Ishikawa (cell line): ENCODE measurements at regions not wholly inside any gene's neighbourhood (a gene's known extent, or its start where the extent isn't known, plus 50 kb on each side); places are given as distances from the start of the nearest gene placed in this dataset.

ENCODE experiments used
- EP300 ChIP-seq: IDR thresholded peaks from 2 replicates; pipeline ENCODE4 v1.6.1; 2012; ENCODE audit warnings: borderline replicate concordance
- TEAD4 ChIP-seq: IDR thresholded peaks from 2 replicates; pipeline ENCODE4 v1.6.1; 2012
- TF ChIP-seq, protein P1 (sequence below): IDR thresholded peaks from 2 replicates; pipeline ENCODE4 v1.6.1; 2012

DNA sequence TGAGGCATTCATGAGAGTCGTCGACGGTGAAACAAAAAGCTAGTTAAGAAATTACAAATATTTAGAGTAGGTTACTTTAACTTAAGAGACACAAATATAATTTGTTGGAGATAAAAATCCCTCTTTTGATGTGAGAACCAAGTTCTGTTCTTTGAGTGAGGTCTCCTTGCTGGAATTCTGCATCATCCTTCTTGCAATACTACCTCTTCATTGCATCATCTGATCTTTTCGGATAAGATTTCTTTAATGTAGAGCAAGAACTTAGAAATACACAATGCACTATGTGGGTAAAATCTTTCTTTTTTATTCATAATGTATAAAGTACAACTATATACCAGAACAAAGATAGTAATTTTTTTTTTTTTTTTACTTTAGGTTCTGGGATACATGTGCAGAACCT is 118.4 kb downstream of the ARL4C start:
- TF ChIP-seq, protein P1, sequence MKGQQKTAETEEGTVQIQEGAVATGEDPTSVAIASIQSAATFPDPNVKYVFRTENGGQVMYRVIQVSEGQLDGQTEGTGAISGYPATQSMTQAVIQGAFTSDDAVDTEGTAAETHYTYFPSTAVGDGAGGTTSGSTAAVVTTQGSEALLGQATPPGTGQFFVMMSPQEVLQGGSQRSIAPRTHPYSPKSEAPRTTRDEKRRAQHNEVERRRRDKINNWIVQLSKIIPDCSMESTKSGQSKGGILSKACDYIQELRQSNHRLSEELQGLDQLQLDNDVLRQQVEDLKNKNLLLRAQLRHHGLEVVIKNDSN, result no peak
- TF ChIP-seq TEAD4, result no peak
- TF ChIP-seq EP300, result no peak
